ENCODE measurements at regions not wholly inside any gene's neighbourhood (a gene's known extent, or its start where the extent isn't known, plus 50 kb on each side); places are given as distances from the start of the nearest gene placed in this dataset.

GRCh38 chr4:34615315-34615714 is 1629.0 kb downstream of the ARAP2 start:
- DNase-seq: no peak
- in situ Hi-C loops (cut with HindIII; ENCODE audit: low pct_ligation_motif_present, low pct_unique_long_range_greater_than_20kb, low sequenced_read_pairs): no loop called here

GRCh38 chr4:34619531-34620162 is 1624.7 kb downstream of the ARAP2 start:
- in situ Hi-C loops (cut with HindIII; ENCODE audit: low pct_ligation_motif_present, low pct_unique_long_range_greater_than_20kb, low sequenced_read_pairs): no loop called here
- no peak for DNase-seq

GRCh38 chr4:34628471-34628870 is 1615.8 kb downstream of the ARAP2 start:
- in situ Hi-C loops (cut with HindIII; ENCODE audit: low pct_ligation_motif_present, low pct_unique_long_range_greater_than_20kb, low sequenced_read_pairs): no loop called here

GRCh38 chr4:34629451-34629850 is 1614.9 kb downstream of the ARAP2 start:
- DNase-seq: no peak

More at GRCh38 chr4:34628471-34628870, 1615.8 kb downstream of the ARAP2 start:
- no peak for DNase-seq

GRCh38 chr4:34633241-34633640 is 1611.1 kb downstream of the ARAP2 start:
- no peak for DNase-seq
- in situ Hi-C loops (cut with HindIII; ENCODE audit: low pct_ligation_motif_present, low pct_unique_long_range_greater_than_20kb, low sequenced_read_pairs): no loop called here

More at GRCh38 chr4:34629451-34629850, 1614.9 kb downstream of the ARAP2 start:
- in situ Hi-C loops (cut with HindIII; ENCODE audit: low pct_ligation_motif_present, low pct_unique_long_range_greater_than_20kb, low sequenced_read_pairs): no loop called here

- in situ Hi-C loops (cut with HindIII; ENCODE audit: low pct_ligation_motif_present, low pct_unique_long_range_greater_than_20kb, low sequenced_read_pairs): no loop called here
- no peak for DNase-seq
Observed at GRCh38 chr4:34636623-34637022, 1607.7 kb downstream of the ARAP2 start.

- in situ Hi-C loops (cut with HindIII; ENCODE audit: low pct_ligation_motif_present, low pct_unique_long_range_greater_than_20kb, low sequenced_read_pairs): no loop called here
- DNase-seq: no peak
Observed at GRCh38 chr4:34643476-34643875, 1600.8 kb downstream of the ARAP2 start.

GRCh38 chr4:34644579-34645115 is 1599.7 kb downstream of the ARAP2 start:
- in situ Hi-C loops (cut with HindIII; ENCODE audit: low pct_ligation_motif_present, low pct_unique_long_range_greater_than_20kb, low sequenced_read_pairs): no loop called here
- no peak for DNase-seq

- in situ Hi-C loops (cut with HindIII; ENCODE audit: low pct_ligation_motif_present, low pct_unique_long_range_greater_than_20kb, low sequenced_read_pairs): no loop called here
- no peak for DNase-seq
Observed at GRCh38 chr4:34649716-34650115, 1594.6 kb downstream of the ARAP2 start.

GRCh38 chr4:34664051-34664450 is 1580.3 kb downstream of the ARAP2 start:
- DNase-seq: no peak

GRCh38 chr4:34676400-34676799 is 1567.9 kb downstream of the ARAP2 start:
- no peak for DNase-seq
- in situ Hi-C loops (cut with HindIII; ENCODE audit: low pct_ligation_motif_present, low pct_unique_long_range_greater_than_20kb, low sequenced_read_pairs): no loop called here

More at GRCh38 chr4:34664051-34664450, 1580.3 kb downstream of the ARAP2 start:
- in situ Hi-C loops (cut with HindIII; ENCODE audit: low pct_ligation_motif_present, low pct_unique_long_range_greater_than_20kb, low sequenced_read_pairs): no loop called here

- no peak for DNase-seq
- in situ Hi-C loops (cut with HindIII; ENCODE audit: low pct_ligation_motif_present, low pct_unique_long_range_greater_than_20kb, low sequenced_read_pairs): no loop called here
Observed at GRCh38 chr4:34678431-34678830, 1565.9 kb downstream of the ARAP2 start.

GRCh38 chr4:34679228-34679627 is 1565.1 kb downstream of the ARAP2 start:
- DNase-seq: no peak
- in situ Hi-C loops (cut with HindIII; ENCODE audit: low pct_ligation_motif_present, low pct_unique_long_range_greater_than_20kb, low sequenced_read_pairs): no loop called here

- in situ Hi-C loops (cut with HindIII; ENCODE audit: low pct_ligation_motif_present, low pct_unique_long_range_greater_than_20kb, low sequenced_read_pairs): no loop called here
- no peak for DNase-seq
Observed at GRCh38 chr4:34709564-34709963, 1534.8 kb downstream of the ARAP2 start.

GRCh38 chr4:34718576-34719245 is 1525.6 kb downstream of the ARAP2 start:
- no peak for DNase-seq

GRCh38 chr4:34720571-34720970 is 1523.7 kb downstream of the ARAP2 start:
- DNase-seq: peak; percentile 46
- in situ Hi-C loops (cut with HindIII; ENCODE audit: low pct_ligation_motif_present, low pct_unique_long_range_greater_than_20kb, low sequenced_read_pairs): no loop called here

More at GRCh38 chr4:34718576-34719245, 1525.6 kb downstream of the ARAP2 start:
- in situ Hi-C loops (cut with HindIII; ENCODE audit: low pct_ligation_motif_present, low pct_unique_long_range_greater_than_20kb, low sequenced_read_pairs): no loop called here

- in situ Hi-C loops (cut with HindIII; ENCODE audit: low pct_ligation_motif_present, low pct_unique_long_range_greater_than_20kb, low sequenced_read_pairs): no loop called here
- no peak for DNase-seq
Observed at GRCh38 chr4:34721835-34722234, 1522.5 kb downstream of the ARAP2 start.

GRCh38 chr4:34723605-34724004 is 1520.7 kb downstream of the ARAP2 start:
- in situ Hi-C loops (cut with HindIII; ENCODE audit: low pct_ligation_motif_present, low pct_unique_long_range_greater_than_20kb, low sequenced_read_pairs): no loop called here

GRCh38 chr4:34724491-34724890 is 1519.8 kb downstream of the ARAP2 start:
- in situ Hi-C loops (cut with HindIII; ENCODE audit: low pct_ligation_motif_present, low pct_unique_long_range_greater_than_20kb, low sequenced_read_pairs): no loop called here
- no peak for DNase-seq

More at GRCh38 chr4:34723605-34724004, 1520.7 kb downstream of the ARAP2 start:
- no peak for DNase-seq

GRCh38 chr4:34731070-34731469 is 1513.2 kb downstream of the ARAP2 start:
- no peak for DNase-seq
- in situ Hi-C loops (cut with HindIII; ENCODE audit: low pct_ligation_motif_present, low pct_unique_long_range_greater_than_20kb, low sequenced_read_pairs): no loop called here
